ENCODE measurements at regions not wholly inside any gene's neighbourhood (a gene's known extent, or its start where the extent isn't known, plus 50 kb on each side); places are given as distances from the start of the nearest gene placed in this dataset.

GRCh38 chr7:69038915-69039314, 559.4 kb upstream of the AUTS2 start:
- TF ChIP-seq EZH2 (IDR thresholded peaks at IDR 0.05; ENCODE audit: insufficient read depth, poor library complexity, severe bottlenecking), result no peak
- TF ChIP-seq EZH2phosphoT487 (IDR thresholded peaks at IDR 0.05; ENCODE audit: insufficient read depth, low read depth), result no peak

All from GM23248 (cell line).